H1 (cell line): ENCODE measurements at regions not wholly inside any gene's neighbourhood (a gene's known extent, or its start where the extent isn't known, plus 50 kb on each side); places are given as distances from the start of the nearest gene placed in this dataset.

Experiments
- ASH2L ChIP-seq: fragments of 200-600, 300-600 bp; sonication (generic); IDR thresholded peaks from one replicate; pipeline ENCODE4 v1.7.1; 2017; ENCODE audit warnings: low read length
- ATF3 ChIP-seq: IDR thresholded peaks from 2 replicates; pipeline ENCODE4 v1.6.1; 2011; ENCODE audit warnings: low read depth, mild to moderate bottlenecking, low read length; ENCODE audit not compliant: insufficient read depth
- BACH1 ChIP-seq: IDR thresholded peaks from 2 replicates; pipeline ENCODE4 v1.6.1; 2012; ENCODE audit warnings: low read length, improper control_type of control experiment
- CEBPB ChIP-seq: IDR thresholded peaks from 2 replicates; pipeline ENCODE4 v1.6.1; 2012; ENCODE audit warnings: low read depth, low read length
- CHD7 ChIP-seq: fragments of 300-600 bp; sonication (generic); IDR thresholded peaks from 2 replicates; pipeline ENCODE4 v1.7.1; 2012; ENCODE audit warnings: low read length, moderate library complexity, mild to moderate bottlenecking, inconsistent platforms; ENCODE audit not compliant: insufficient replicate concordance
- NANOG ChIP-seq: IDR thresholded peaks from 2 replicates; pipeline ENCODE4 v1.6.1; 2011; ENCODE audit warnings: low read length, low read depth, mild to moderate bottlenecking, inconsistent platforms; ENCODE audit not compliant: insufficient read depth, poor library complexity, severe bottlenecking
- SRF ChIP-seq: IDR thresholded peaks from 2 replicates; pipeline ENCODE4 v1.6.1; 2011; ENCODE audit warnings: mild to moderate bottlenecking, low read depth, low read length, moderate library complexity
- TBP ChIP-seq: IDR thresholded peaks from 2 replicates; pipeline ENCODE4 v1.6.1; 2011; ENCODE audit warnings: low read depth, low read length, improper control_type of control experiment
- YY1 ChIP-seq: IDR thresholded peaks from 2 replicates; pipeline ENCODE4 v1.6.1; 2011; ENCODE audit warnings: low read depth, mild to moderate bottlenecking, low read length
- ZNF274 ChIP-seq: IDR thresholded peaks from 2 replicates; pipeline ENCODE4 v1.7.0; 2012; ENCODE audit warnings: low read length, borderline replicate concordance; ENCODE audit errors: extremely low read depth

- TF ChIP-seq CHD7: no peak
- no peak for TF ChIP-seq CEBPB
- no peak for TF ChIP-seq ATF3
- no peak for TF ChIP-seq SRF
- TF ChIP-seq TBP: no peak
- TF ChIP-seq ASH2L: no peak
- no peak for TF ChIP-seq ZNF274
- no peak for TF ChIP-seq BACH1
- TF ChIP-seq YY1: no peak
- TF ChIP-seq NANOG: no peak
Observed at GRCh38 chr1:87951409-87951808, 622.7 kb downstream of the LMO4 start (continued).
